Esophagus muscularis mucosa (tissue), 4 donors: ENCODE measurements at regions not wholly inside any gene's neighbourhood (a gene's known extent, or its start where the extent isn't known, plus 50 kb on each side); places are given as distances from the start of the nearest gene placed in this dataset.

ENCODE experiments used
- CTCF ChIP-seq, 3 experiments: fragments of 200-600 bp in 2 of 3; fragments of 450-650 bp in 1 of 3; sonication (generic) in 2 of 3; IDR thresholded peaks; one replicate each; pipeline ENCODE4 v1.5.1; 2017 to 2019; ENCODE audit warnings: antibody characterized with exemption in 3 of 3, mild to moderate bottlenecking in 2 of 3, moderate library complexity in 1 of 3
- EP300 ChIP-seq: sonication (generic); formaldehyde crosslinking; IDR thresholded peaks from one replicate; pipeline ENCODE4 v1.6.1; 2017; ENCODE audit warnings: antibody characterized with exemption
- POLR2A ChIP-seq: fragments of 450-650 bp; IDR thresholded peaks from one replicate; pipeline ENCODE4 v1.6.1; 2017; ENCODE audit warnings: antibody characterized with exemption, moderate library complexity, mild to moderate bottlenecking, low read depth
- POLR2AphosphoS5 ChIP-seq, 2 donors: sonication (generic); formaldehyde crosslinking; IDR thresholded peaks; one replicate each; pipeline ENCODE4 v1.6.1; 2017; ENCODE audit warnings: antibody characterized with exemption in 2 of 2

- no peak for TF ChIP-seq CTCF (IDR thresholded peaks at IDR 0.05)
- TF ChIP-seq POLR2AphosphoS5 (IDR thresholded peaks at IDR 0.05) = no peak
- TF ChIP-seq POLR2A = no peak
- no peak for TF ChIP-seq EP300
Measured at GRCh38 chr20:52035498-52035897, 156.1 kb downstream of the ZFP64 start.
